K562 (cell line): ENCODE measurements at regions not wholly inside any gene's neighbourhood (a gene's known extent, or its start where the extent isn't known, plus 50 kb on each side); places are given as distances from the start of the nearest gene placed in this dataset.

ENCODE experiments used
- ATAC-seq: fragments of 200-7000 bp; cut with Tn5 transposase; 3 replicates; pipeline ENCODE4 v1.9.1; 2020; ENCODE audit warnings: moderate library complexity
- BruUV-seq: library from RNA; stranded (reverse); fragments of 400-500 nt; replicated peaks from 2 replicates; lab custom pipeline; 2021; lab: Mats Ljungman, UMichigan
- CTCF ChIA-PET: fragments of 300-600 bp; formaldehyde crosslinking; extraction: SDS; loops from one replicate; lab custom pipeline; 2021; ENCODE audit warnings: low intra/inter-chr PET ratio; lab: Yijun Ruan, JAX
- POLR2A ChIA-PET: fragments of 300-600, 350-650 bp; sonication (Branson Sonifier 250); formaldehyde crosslinking; extraction: SDS; loops from one replicate; lab custom pipeline; 2021; ENCODE audit warnings: antibody characterized with exemption, inconsistent platforms; lab: Yijun Ruan, JAX
- DNase-seq, 4 experiments: peaks; one replicate each; pipeline versions ENCODE4 v3.0.0 to v3.0.0-alpha.2; 2011 to 2018; ENCODE audit warnings: low spot score in 3 of 4, mixed read lengths in 3 of 4; ENCODE audit errors: extremely low read depth in 1 of 4
- FAIRE-seq: peaks from 2 replicates; lab custom pipeline; 2011; peaks lifted over from hg19 to GRCh38; lab: Jason Lieb, UNC
- H2AFZ ChIP-seq: 2 replicates; pipeline ENCODE4 v1.6.0; 2011; ENCODE audit warnings: low read depth, low read length, control low read depth, inconsistent platforms
- H3K27ac ChIP-seq: fragments of 200-600 bp; 3 replicates; pipeline ENCODE4 v1.8.0; 2011; ENCODE audit warnings: low read depth, mild to moderate bottlenecking, control low read depth, inconsistent platforms, low read length, moderate library complexity, mixed read lengths; ENCODE audit errors: extremely low read depth
- H3K27me3 ChIP-seq, 2 experiments: fragments of 300-600 bp in 1 of 2; 2 replicates in 1 of 2; 3 replicates in 1 of 2; pipeline versions ENCODE4 v1.6.0 to v1.8.0; 2011; ENCODE audit warnings: inconsistent platforms in 2 of 2, low read length in 2 of 2, mild to moderate bottlenecking in 1 of 2, mixed read lengths in 1 of 2, moderate library complexity in 1 of 2; ENCODE audit not compliant: control insufficient read depth in 2 of 2, insufficient read depth in 2 of 2
- H3K36me3 ChIP-seq: fragments of 300-600 bp; 3 replicates; pipeline ENCODE4 v1.8.0; 2011; ENCODE audit warnings: mild to moderate bottlenecking, low read length, inconsistent platforms; ENCODE audit not compliant: control insufficient read depth, insufficient read depth
- H3K4me1 ChIP-seq, 2 experiments: fragments of 200-600 bp in 1 of 2; replicated peaks in 1 of 2; 2 replicates in 1 of 2; 3 replicates in 1 of 2; pipeline versions ENCODE4 v1.5.1 to v1.8.0; 2011; ENCODE audit warnings: inconsistent platforms in 2 of 2, low read length in 2 of 2, mild to moderate bottlenecking in 1 of 2, mixed read lengths in 1 of 2, moderate library complexity in 1 of 2; ENCODE audit not compliant: control insufficient read depth in 2 of 2, insufficient read depth in 2 of 2
- H3K4me2 ChIP-seq: 2 replicates; pipeline ENCODE4 v1.6.1; 2011; ENCODE audit warnings: low read length, control low read depth, inconsistent platforms, mixed read lengths; ENCODE audit not compliant: insufficient read depth
- H3K4me3 ChIP-seq: fragments of 200-600 bp; sonication (generic), shearing (Covaris generic); 2 replicates; pipeline ENCODE4 v1.5.1; 2016; ENCODE audit warnings: control low read depth, inconsistent platforms
- H3K79me2 ChIP-seq: fragments of 200-600 bp; 3 replicates; pipeline ENCODE4 v1.8.0; 2011; ENCODE audit warnings: low read length, inconsistent platforms; ENCODE audit not compliant: control insufficient read depth, insufficient read depth
- H3K9ac ChIP-seq, 2 experiments: 2 replicates each; pipeline versions ENCODE4 v1.6.0 to v1.6.1; 2011; ENCODE audit warnings: low read depth in 2 of 2, low read length in 2 of 2, control low read depth in 1 of 2, inconsistent platforms in 1 of 2, mild to moderate bottlenecking in 1 of 2, mixed read lengths in 1 of 2; ENCODE audit not compliant: insufficient read depth in 1 of 2
- H3K9me1 ChIP-seq: one replicate; pipeline ENCODE4 v1.6.0; 2011; ENCODE audit warnings: inconsistent platforms, mild to moderate bottlenecking, low read length, moderate library complexity; ENCODE audit not compliant: control insufficient read depth, insufficient read depth
- H3K9me3 ChIP-seq: replicated peaks from 2 replicates; pipeline ENCODE4 v1.5.1; 2011; ENCODE audit warnings: low read depth, low read length, inconsistent platforms; ENCODE audit not compliant: control insufficient read depth, insufficient read depth
- H4K20me1 ChIP-seq: replicated peaks from 2 replicates; pipeline ENCODE4 v1.6.1; 2011; ENCODE audit warnings: low read length, inconsistent platforms, mixed read lengths; ENCODE audit not compliant: control insufficient read depth, insufficient read depth
- CEBPZ ChIP-seq: fragments of 150-350 bp; IDR thresholded peaks from 2 replicates; pipeline ENCODE4 v1.6.1; 2014; ENCODE audit warnings: low read depth, mild to moderate bottlenecking, low read length, borderline replicate concordance
- CTCFL ChIP-seq: IDR thresholded peaks from 2 replicates; pipeline ENCODE4 v1.6.1; 2011; ENCODE audit warnings: borderline replicate concordance, low read depth, mild to moderate bottlenecking, moderate library complexity, low read length; ENCODE audit not compliant: insufficient read depth, poor library complexity, severe bottlenecking
- MTA3 ChIP-seq: fragments of 450-650 bp; formaldehyde crosslinking; IDR thresholded peaks from 2 replicates; pipeline ENCODE4 v1.6.1; 2017; ENCODE audit warnings: mild to moderate bottlenecking, borderline replicate concordance
- STAT5A ChIP-seq: IDR thresholded peaks from 2 replicates; pipeline ENCODE4 v1.6.1; 2012; ENCODE audit warnings: low read length, inconsistent platforms, borderline replicate concordance
- USF2 ChIP-seq: sonication (generic); formaldehyde crosslinking; IDR thresholded peaks from 2 replicates; pipeline ENCODE4 v1.5.0; 2020; ENCODE audit warnings: missing genetic modification reagents
- ZNF280B ChIP-seq: fragments of 250-450 bp; sonication (Bioruptor Pico); IDR thresholded peaks from 2 replicates; pipeline ENCODE4 v1.5.1; 2021; ENCODE audit warnings: mild to moderate bottlenecking
- WGBS: fragments of 100-300 bp; shearing (Covaris generic); methylation state at CpG from one replicate; pipeline ENCODE4 v1.1.6; 2016; ENCODE audit warnings: low coverage, mixed read lengths; ENCODE audit not compliant: insufficient coverage; ENCODE audit errors: missing lambda C conversion rate; 5-methylcytosine and 5-hydroxymethylcytosine counted together
- in situ Hi-C: fragments of 300-500 bp; cut with MboI; formaldehyde crosslinking; loops from 4 replicates; pipeline ENCODE4 v1.15.0; 2018; ENCODE audit warnings: inconsistent platforms, mixed read lengths
- intact Hi-C: fragments of 100-400 bp; cut with micrococcal nuclease; formaldehyde crosslinking; loops from 2 replicates; pipeline ENCODE4 v1.14.2; 2022

- H3K9me3 ChIP-seq, result no peaks in the 10 kb centered on the region
- H3K9me1 ChIP-seq, result no peaks in the 10 kb centered on the region
- no peak for ATAC-seq
- no TSS peak for BruUV-seq
- H3K4me1 ChIP-seq, result peaks cover 0 to 8% of the 10 kb centered on the region in 2 experiments; a peak in 1 of 5 replicates
- intact Hi-C loops (no loop called here), in situ Hi-C loops (no loop called here)
- H3K36me3 ChIP-seq, result no peaks in the 10 kb centered on the region
- WGBS, result 70% methylated on average over 5 of the region's 5 CpGs
- H2AFZ ChIP-seq, result no peak overlapping the region
- H4K20me1 ChIP-seq, result no peaks in the 10 kb centered on the region
- H3K4me2 ChIP-seq, result no peak overlapping the region
- TF ChIP-seq CEBPZ (no peak), USF2 (CRISPR knock-in tag) (no peak), MTA3 (no peak), ZNF280B (CRISPR knock-in tag) (no peak), STAT5A (no peak), CTCFL (no peak)
- FAIRE-seq, result no peak
- ChIA-PET POLR2A (no interaction called here), CTCF (no interaction called here)
- no peak overlapping the region for H3K4me3 ChIP-seq
- no peaks in the 10 kb centered on the region for H3K27me3 ChIP-seq
- H3K9ac ChIP-seq, result no peak overlapping the region
- DNase-seq, result no peak
- H3K79me2 ChIP-seq, result no peaks in the 10 kb centered on the region
- no peak overlapping the region for H3K27ac ChIP-seq
Observed at GRCh38 chr6:137775720-137776119, 91.3 kb upstream of the TNFAIP3 start.
